SK-N-SH (cell line): ENCODE measurements at regions not wholly inside any gene's neighbourhood (a gene's known extent, or its start where the extent isn't known, plus 50 kb on each side); places are given as distances from the start of the nearest gene placed in this dataset.

Experiments used
- CTCF ChIA-PET: fragments of 300-600, 350-600 bp; formaldehyde crosslinking; extraction: SDS; loops from one replicate; lab custom pipeline; 2021; lab: Yijun Ruan, JAX
- POLR2A ChIA-PET: fragments of 350-600 bp; sonication (Branson Sonifier 250); formaldehyde crosslinking; extraction: SDS; loops from one replicate; lab custom pipeline; 2020; ENCODE audit warnings: antibody characterized with exemption, inconsistent platforms; lab: Yijun Ruan, JAX
- DNase-seq: peaks from one replicate; pipeline ENCODE4 v3.0.0; 2012
- H2AFZ ChIP-seq: fragments of 200-600 bp; sonication (generic); 2 replicates; pipeline ENCODE4 v1.8.1; 2016; ENCODE audit warnings: antibody characterized with exemption, mild to moderate bottlenecking, low read depth
- H3F3A ChIP-seq: fragments of 200-600 bp; sonication (generic); replicated peaks from 2 replicates; pipeline ENCODE3; 2016; ENCODE audit warnings: antibody characterized with exemption, mild to moderate bottlenecking; ENCODE audit not compliant: insufficient read depth
- H3K27ac ChIP-seq, 2 experiments: fragments of 200-500 bp in 1 of 2; fragments of 200-600 bp in 1 of 2; sonication (Bioruptor generic) in 1 of 2; sonication (generic), shearing (Covaris generic) in 1 of 2; 2 replicates each; pipeline versions ENCODE4 v1.5.1 to v1.6.1; 2014 to 2016; ENCODE audit warnings: low read depth in 2 of 2, inconsistent platforms in 1 of 2, low read length in 1 of 2, mild to moderate bottlenecking in 1 of 2, mixed read lengths in 1 of 2
- H3K27me3 ChIP-seq: fragments of 200-600 bp; sonication (generic), shearing (Covaris generic); 2 replicates; pipeline ENCODE4 v1.6.1; 2016; ENCODE audit warnings: mixed run types; ENCODE audit not compliant: insufficient read depth
- H3K36me3 ChIP-seq, 2 experiments: fragments of 200-500 bp in 1 of 2; fragments of 200-600 bp in 1 of 2; sonication (Bioruptor generic) in 1 of 2; sonication (generic) in 1 of 2; replicated peaks in 1 of 2; 2 replicates each; pipeline versions ENCODE3 to v1.5.1; 2014 to 2016; ENCODE audit warnings: low read length in 1 of 2, mild to moderate bottlenecking in 1 of 2; ENCODE audit not compliant: insufficient read depth in 2 of 2, control insufficient read depth in 1 of 2
- H3K4me1 ChIP-seq, 2 experiments: fragments of 200-500 bp in 1 of 2; fragments of 200-600 bp in 1 of 2; sonication (Bioruptor generic) in 1 of 2; sonication (generic), shearing (Covaris generic) in 1 of 2; 2 replicates each; pipeline versions ENCODE4 v1.5.1 to v1.6.1; 2014 to 2016; ENCODE audit warnings: low read depth in 1 of 2, low read length in 1 of 2, mixed run types in 1 of 2; ENCODE audit not compliant: insufficient read depth in 2 of 2, control insufficient read depth in 1 of 2
- H3K4me2 ChIP-seq: fragments of 200-600 bp; sonication (generic), shearing (Covaris generic); 2 replicates; pipeline ENCODE4 v1.6.1; 2017; ENCODE audit warnings: mixed run types
- H3K4me3 ChIP-seq, 2 experiments: fragments of 200-500 bp in 1 of 2; fragments of 200-600 bp in 1 of 2; sonication (Bioruptor generic) in 1 of 2; sonication (generic), shearing (Covaris generic) in 1 of 2; 2 replicates each; pipeline versions ENCODE4 v1.5.1 to v1.8.1; 2014 to 2016; ENCODE audit warnings: low read depth in 2 of 2, inconsistent platforms in 1 of 2, low read length in 1 of 2, mild to moderate bottlenecking in 1 of 2, mixed read lengths in 1 of 2, moderate library complexity in 1 of 2
- H3K79me2 ChIP-seq: fragments of 200-600 bp; sonication (generic); 2 replicates; pipeline ENCODE4 v1.8.1; 2017; ENCODE audit warnings: mild to moderate bottlenecking; ENCODE audit not compliant: insufficient read depth
- H3K9ac ChIP-seq: fragments of 200-600 bp; sonication (generic); 2 replicates; pipeline ENCODE4 v1.6.1; 2017; ENCODE audit warnings: mixed run types
- H3K9me2 ChIP-seq: fragments of 200-600 bp; sonication (generic); 2 replicates; pipeline ENCODE4 v1.6.1; 2017; ENCODE audit warnings: mixed run types
- H3K9me3 ChIP-seq: fragments of 200-600 bp; sonication (generic); 2 replicates; pipeline ENCODE4 v1.6.1; 2017; ENCODE audit warnings: mixed run types, mild to moderate bottlenecking, moderate library complexity
- H4K20me1 ChIP-seq: fragments of 200-600 bp; sonication (generic); 2 replicates; pipeline ENCODE4 v1.6.1; 2017; ENCODE audit warnings: mild to moderate bottlenecking, mixed run types; ENCODE audit not compliant: insufficient read depth
- EZH2phosphoT487 ChIP-seq: fragments of 200-600 bp; sonication (generic); IDR thresholded peaks from 2 replicates; pipeline ENCODE4 v1.6.1; 2017; ENCODE audit warnings: low read depth, mixed run types, mild to moderate bottlenecking, antibody characterized with exemption, moderate library complexity, borderline replicate concordance
- FOXM1 ChIP-seq: IDR thresholded peaks from 2 replicates; pipeline ENCODE4 v1.4.0; 2012; ENCODE audit warnings: low read depth, mild to moderate bottlenecking
- JUND ChIP-seq: IDR thresholded peaks from 2 replicates; pipeline ENCODE4 v1.4.0; 2012
- MEF2A ChIP-seq: IDR thresholded peaks from 2 replicates; pipeline ENCODE4 v1.4.0; 2012; ENCODE audit warnings: low read depth, borderline replicate concordance
- NRF1 ChIP-seq: IDR thresholded peaks from 2 replicates; pipeline ENCODE4 v1.6.1; 2012; ENCODE audit warnings: low read depth, mild to moderate bottlenecking, low read length
- POLR2AphosphoS5 ChIP-seq: IDR thresholded peaks from 2 replicates; pipeline ENCODE4 v1.6.1; 2012; ENCODE audit warnings: low read depth, low read length
- RAD21 ChIP-seq: IDR thresholded peaks from 2 replicates; pipeline ENCODE4 v1.6.1; 2012; ENCODE audit warnings: mild to moderate bottlenecking, low read length
- RXRA ChIP-seq: IDR thresholded peaks from 2 replicates; pipeline ENCODE4 v1.4.0; 2012; ENCODE audit warnings: low read depth, mild to moderate bottlenecking, borderline replicate concordance
- SIN3A ChIP-seq: IDR thresholded peaks from 2 replicates; pipeline ENCODE4 v1.6.1; 2012; ENCODE audit warnings: low read depth, mild to moderate bottlenecking, low read length, moderate library complexity, borderline replicate concordance
- SMC3 ChIP-seq: IDR thresholded peaks from 2 replicates; pipeline ENCODE4 v1.6.1; 2012; ENCODE audit warnings: low read depth, low read length, improper control_type of control experiment
- TAF1 ChIP-seq: IDR thresholded peaks from 2 replicates; pipeline ENCODE4 v1.6.1; 2012; ENCODE audit warnings: low read depth, mild to moderate bottlenecking, low read length, moderate library complexity, borderline replicate concordance
- TEAD4 ChIP-seq: IDR thresholded peaks from 2 replicates; pipeline ENCODE4 v1.4.0; 2012; ENCODE audit warnings: mild to moderate bottlenecking, borderline replicate concordance; ENCODE audit not compliant: insufficient read depth
- YY1 ChIP-seq: IDR thresholded peaks from 2 replicates; pipeline ENCODE4 v1.4.0; 2012; ENCODE audit warnings: low read depth, mild to moderate bottlenecking
- WGBS: methylation state at CpG from one replicate; pipeline ENCODE4 v1.1.6; 2017; ENCODE audit warnings: low lambda C conversion rate; 5-methylcytosine and 5-hydroxymethylcytosine counted together
- TF ChIP-seq, protein P1 (sequence below): fragments of 150-350 bp; IDR thresholded peaks from 2 replicates; pipeline ENCODE4 v1.6.1; 2016; ENCODE audit warnings: mild to moderate bottlenecking, low read depth, low read length
- TF ChIP-seq, protein P2 (sequence below): IDR thresholded peaks from 2 replicates; pipeline ENCODE4; 2012
- TF ChIP-seq, protein P3 (sequence below): fragments of 150-350 bp; IDR thresholded peaks from 2 replicates; pipeline ENCODE4 v1.6.1; 2017; ENCODE audit warnings: antibody characterized with exemption, low read length, low read depth, borderline replicate concordance

GRCh38 chr10:6751363-6751762 lies 171.3 kb upstream of the PRKCQ start:
- H2AFZ ChIP-seq: no peak overlapping the region
- no peak overlapping the region for H3K4me3 ChIP-seq
- H3K79me2 ChIP-seq: no peaks in the 10 kb centered on the region
- H3F3A ChIP-seq: peaks cover 11% of the 10 kb centered on the region
- no peak overlapping the region for H3K9ac ChIP-seq
- no peak overlapping the region for H3K27ac ChIP-seq
- POLR2A ChIA-PET: no interaction called here
- H3K27me3 ChIP-seq: no peaks in the 10 kb centered on the region
- no peak for TF ChIP-seq POLR2AphosphoS5
- no peak for TF ChIP-seq SMC3
- no peak for TF ChIP-seq SIN3A
- TF ChIP-seq, protein P1, sequence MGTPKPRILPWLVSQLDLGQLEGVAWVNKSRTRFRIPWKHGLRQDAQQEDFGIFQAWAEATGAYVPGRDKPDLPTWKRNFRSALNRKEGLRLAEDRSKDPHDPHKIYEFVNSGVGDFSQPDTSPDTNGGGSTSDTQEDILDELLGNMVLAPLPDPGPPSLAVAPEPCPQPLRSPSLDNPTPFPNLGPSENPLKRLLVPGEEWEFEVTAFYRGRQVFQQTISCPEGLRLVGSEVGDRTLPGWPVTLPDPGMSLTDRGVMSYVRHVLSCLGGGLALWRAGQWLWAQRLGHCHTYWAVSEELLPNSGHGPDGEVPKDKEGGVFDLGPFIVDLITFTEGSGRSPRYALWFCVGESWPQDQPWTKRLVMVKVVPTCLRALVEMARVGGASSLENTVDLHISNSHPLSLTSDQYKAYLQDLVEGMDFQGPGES: no peak
- TF ChIP-seq, protein P2, sequence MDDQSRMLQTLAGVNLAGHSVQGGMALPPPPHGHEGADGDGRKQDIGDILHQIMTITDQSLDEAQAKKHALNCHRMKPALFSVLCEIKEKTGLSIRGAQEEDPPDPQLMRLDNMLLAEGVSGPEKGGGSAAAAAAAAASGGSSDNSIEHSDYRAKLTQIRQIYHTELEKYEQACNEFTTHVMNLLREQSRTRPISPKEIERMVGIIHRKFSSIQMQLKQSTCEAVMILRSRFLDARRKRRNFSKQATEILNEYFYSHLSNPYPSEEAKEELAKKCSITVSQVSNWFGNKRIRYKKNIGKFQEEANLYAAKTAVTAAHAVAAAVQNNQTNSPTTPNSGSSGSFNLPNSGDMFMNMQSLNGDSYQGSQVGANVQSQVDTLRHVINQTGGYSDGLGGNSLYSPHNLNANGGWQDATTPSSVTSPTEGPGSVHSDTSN: no peak
- TF ChIP-seq RXRA: no peak
- no peak for TF ChIP-seq NRF1
- no peak for TF ChIP-seq TEAD4
- no peak for TF ChIP-seq YY1
- no peak for TF ChIP-seq EZH2phosphoT487
- TF ChIP-seq, protein P3, sequence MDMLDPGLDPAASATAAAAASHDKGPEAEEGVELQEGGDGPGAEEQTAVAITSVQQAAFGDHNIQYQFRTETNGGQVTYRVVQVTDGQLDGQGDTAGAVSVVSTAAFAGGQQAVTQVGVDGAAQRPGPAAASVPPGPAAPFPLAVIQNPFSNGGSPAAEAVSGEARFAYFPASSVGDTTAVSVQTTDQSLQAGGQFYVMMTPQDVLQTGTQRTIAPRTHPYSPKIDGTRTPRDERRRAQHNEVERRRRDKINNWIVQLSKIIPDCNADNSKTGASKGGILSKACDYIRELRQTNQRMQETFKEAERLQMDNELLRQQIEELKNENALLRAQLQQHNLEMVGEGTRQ: no peak
- TF ChIP-seq TAF1: no peak
- TF ChIP-seq MEF2A: no peak
- no peak for TF ChIP-seq JUND
- no peak for TF ChIP-seq RAD21
- TF ChIP-seq FOXM1: no peak
- TF ChIP-seq, all 33 proteins: peak for 0
- 73% methylated on average over 4 of the region's 4 CpGs for WGBS
- no peak for DNase-seq
- H3K9me3 ChIP-seq: no peaks in the 10 kb centered on the region
- no peaks in the 10 kb centered on the region for H3K36me3 ChIP-seq
- H3K4me1 ChIP-seq: peaks cover 0 to 23% of the 10 kb centered on the region in 2 experiments; a peak in 2 of 4 replicates
- CTCF ChIA-PET: no interaction called here
- no peak overlapping the region for H3K4me2 ChIP-seq
- H4K20me1 ChIP-seq: no peaks in the 10 kb centered on the region
- no peaks in the 10 kb centered on the region for H3K9me2 ChIP-seq
